ENCODE measurements at regions not wholly inside any gene's neighbourhood (a gene's known extent, or its start where the extent isn't known, plus 50 kb on each side); places are given as distances from the start of the nearest gene placed in this dataset.

GRCh38 chr2:4533806-4534205 lies 830.4 kb downstream of the DCDC2C start:
- no peak overlapping the region for H3K4me3 Mint-ChIP-seq
- CTCF ChIA-PET = no interaction called here
- POLR2A ChIA-PET = no interaction called here
- H3K27ac Mint-ChIP-seq = no peak overlapping the region
- DNase-seq = no peak
- H3K27me3 Mint-ChIP-seq = no peaks in the 10 kb centered on the region
- peaks cover 4% of the 10 kb centered on the region for H3K9me3 Mint-ChIP-seq
- intact Hi-C loops (cut with micrococcal nuclease) = no loop called here
- H3K36me3 Mint-ChIP-seq (ENCODE audit: low read depth) = no peaks in the 10 kb centered on the region
- no peaks in the 10 kb centered on the region for H3K4me1 Mint-ChIP-seq
- TF ChIP-seq CTCF (IDR thresholded peaks at IDR 0.05) = no peak
- ATAC-seq (ENCODE audit: low read depth) = no peak

- no peaks in the 10 kb centered on the region for H3K4me1 Mint-ChIP-seq
- no peak overlapping the region for H3K27ac Mint-ChIP-seq
- no peaks in the 10 kb centered on the region for H3K36me3 Mint-ChIP-seq (ENCODE audit: low read depth)
- peaks cover 5% of the 10 kb centered on the region for H3K9me3 Mint-ChIP-seq
- no peak for DNase-seq
- ATAC-seq (ENCODE audit: low read depth) = no peak
- TF ChIP-seq CTCF (IDR thresholded peaks at IDR 0.05) = no peak
- CTCF ChIA-PET = no interaction called here
- no peak overlapping the region for H3K4me3 Mint-ChIP-seq
- intact Hi-C loops (cut with micrococcal nuclease) = no loop called here
- POLR2A ChIA-PET = no interaction called here
- H3K27me3 Mint-ChIP-seq = no peaks in the 10 kb centered on the region
Observed at GRCh38 chr2:4539121-4539520, 835.7 kb downstream of the DCDC2C start.

- ATAC-seq (ENCODE audit: low read depth) (no peak), DNase-seq (no peak)
- TF ChIP-seq CTCF (IDR thresholded peaks at IDR 0.05) = no peak
- POLR2A ChIA-PET = no interaction called here
- no peaks in the 10 kb centered on the region for H3K36me3 Mint-ChIP-seq (ENCODE audit: low read depth)
- CTCF ChIA-PET = no interaction called here
- no peaks in the 10 kb centered on the region for H3K27me3 Mint-ChIP-seq
- intact Hi-C loops (cut with micrococcal nuclease) = no loop called here
- H3K4me1 Mint-ChIP-seq = no peaks in the 10 kb centered on the region
- peaks cover 3% of the 10 kb centered on the region for H3K9me3 Mint-ChIP-seq
- H3K27ac Mint-ChIP-seq = no peak overlapping the region
- no peak overlapping the region for H3K4me3 Mint-ChIP-seq
Observed at GRCh38 chr2:4549666-4550210, 846.4 kb downstream of the DCDC2C start.

GRCh38 chr2:4551691-4552474 lies 848.5 kb downstream of the DCDC2C start:
- ChIA-PET POLR2A (no interaction called here), CTCF (no interaction called here)
- DNase-seq (no peak), ATAC-seq (ENCODE audit: low read depth) (no peak)
- no peak overlapping the region for H3K4me3 Mint-ChIP-seq
- H3K27ac Mint-ChIP-seq = no peak overlapping the region
- intact Hi-C loops (cut with micrococcal nuclease) = no loop called here
- no peaks in the 10 kb centered on the region for H3K27me3 Mint-ChIP-seq
- H3K9me3 Mint-ChIP-seq = peaks cover 3% of the 10 kb centered on the region
- no peaks in the 10 kb centered on the region for H3K4me1 Mint-ChIP-seq
- TF ChIP-seq CTCF (IDR thresholded peaks at IDR 0.05) = no peak
- no peaks in the 10 kb centered on the region for H3K36me3 Mint-ChIP-seq (ENCODE audit: low read depth)

GRCh38 chr2:4553241-4553640 lies 849.9 kb downstream of the DCDC2C start:
- Mint-ChIP-seq H3K9me3 (peaks cover 3% of the 10 kb centered on the region), H3K4me1 (no peaks in the 10 kb centered on the region), H3K36me3 (ENCODE audit: low read depth) (no peaks in the 10 kb centered on the region), H3K27me3 (no peaks in the 10 kb centered on the region), H3K27ac (no peak overlapping the region), H3K4me3 (no peak overlapping the region)
- no peak for TF ChIP-seq CTCF (IDR thresholded peaks at IDR 0.05)
- intact Hi-C loops (cut with micrococcal nuclease) = no loop called here
- ChIA-PET POLR2A (no interaction called here), CTCF (no interaction called here)
- DNase-seq = no peak
- no peak for ATAC-seq (ENCODE audit: low read depth)

Data from activated B cell treated with CpG ODN at 0.5 μM for 24 hours (primary cell).